Colonic mucosa (tissue), 4 donors: ENCODE measurements at regions not wholly inside any gene's neighbourhood (a gene's known extent, or its start where the extent isn't known, plus 50 kb on each side); places are given as distances from the start of the nearest gene placed in this dataset.

Source experiments
- DNase-seq: peaks from one replicate; pipeline ENCODE4 v3.0.0-alpha.2; 2020
- H3K27ac ChIP-seq: fragments of 200-600 bp; one replicate; pipeline ENCODE4 v1.8.0; 2021
- H3K27me3 ChIP-seq: fragments of 200-600 bp; one replicate; pipeline ENCODE4 v1.8.0; 2021
- H3K36me3 ChIP-seq: fragments of 200-600 bp; one replicate; pipeline ENCODE4 v1.8.0; 2021
- H3K4me1 ChIP-seq: fragments of 200-600 bp; one replicate; pipeline ENCODE4 v1.8.0; 2021; ENCODE audit warnings: mild to moderate bottlenecking
- H3K4me3 ChIP-seq: fragments of 200-600 bp; one replicate; pipeline ENCODE4 v1.8.0; 2021
- H3K9ac ChIP-seq, 2 donors: one replicate each; pipeline ENCODE4 v1.7.0; 2013; ENCODE audit warnings: control low read depth in 2 of 2, low read depth in 2 of 2, low read length in 2 of 2
- H3K9me3 ChIP-seq: fragments of 200-600 bp; one replicate; pipeline ENCODE4 v1.8.0; 2021
- CTCF ChIP-seq: fragments of 200-600 bp; IDR thresholded peaks from one replicate; pipeline ENCODE4 v1.8.0; 2022; ENCODE audit warnings: antibody characterized with exemption, mild to moderate bottlenecking
- intact Hi-C: fragments of 100-400 bp; cut with DNase I; formaldehyde crosslinking; loops from one replicate; pipeline ENCODE4 v1.14.1; 2022
- donor health status: healthy.
- donor health status: DM: no; HTN: no; CAD: no.
- donor health status: DM: no; HTN: no; CAD: no.

DNA sequence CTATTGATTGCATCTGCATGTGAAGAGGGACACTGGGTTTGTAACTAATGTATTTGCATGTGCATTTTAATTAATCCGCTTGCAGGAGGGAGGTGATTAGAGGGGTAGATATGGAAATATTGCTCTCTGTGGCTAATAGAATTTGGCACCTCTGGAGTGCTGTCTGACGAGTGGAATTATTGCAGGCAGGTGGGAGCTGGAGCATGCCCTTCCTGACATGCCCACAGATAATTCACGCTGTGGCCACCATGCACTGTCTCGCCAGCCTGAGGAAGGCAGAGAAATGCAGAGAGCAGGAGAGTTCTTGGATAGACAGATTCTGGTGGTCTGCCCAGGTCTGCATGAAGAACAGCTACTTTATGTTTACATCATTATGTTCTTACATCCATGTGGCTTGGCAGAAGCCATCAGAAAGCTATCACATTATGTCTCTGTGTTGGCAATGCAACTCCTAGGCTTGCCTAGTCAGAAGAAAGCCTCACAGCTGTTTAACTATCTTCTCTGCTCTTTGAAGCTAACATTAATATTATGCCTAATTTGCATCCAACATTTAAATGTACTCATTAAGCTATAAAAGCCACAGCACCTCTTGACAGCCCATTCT, 89.4 kb upstream of the DRD2 start:
- Histone ChIP-seq H3K27me3 (no peaks in the 10 kb centered on the region), H3K36me3 (no peaks in the 10 kb centered on the region)

DNA sequence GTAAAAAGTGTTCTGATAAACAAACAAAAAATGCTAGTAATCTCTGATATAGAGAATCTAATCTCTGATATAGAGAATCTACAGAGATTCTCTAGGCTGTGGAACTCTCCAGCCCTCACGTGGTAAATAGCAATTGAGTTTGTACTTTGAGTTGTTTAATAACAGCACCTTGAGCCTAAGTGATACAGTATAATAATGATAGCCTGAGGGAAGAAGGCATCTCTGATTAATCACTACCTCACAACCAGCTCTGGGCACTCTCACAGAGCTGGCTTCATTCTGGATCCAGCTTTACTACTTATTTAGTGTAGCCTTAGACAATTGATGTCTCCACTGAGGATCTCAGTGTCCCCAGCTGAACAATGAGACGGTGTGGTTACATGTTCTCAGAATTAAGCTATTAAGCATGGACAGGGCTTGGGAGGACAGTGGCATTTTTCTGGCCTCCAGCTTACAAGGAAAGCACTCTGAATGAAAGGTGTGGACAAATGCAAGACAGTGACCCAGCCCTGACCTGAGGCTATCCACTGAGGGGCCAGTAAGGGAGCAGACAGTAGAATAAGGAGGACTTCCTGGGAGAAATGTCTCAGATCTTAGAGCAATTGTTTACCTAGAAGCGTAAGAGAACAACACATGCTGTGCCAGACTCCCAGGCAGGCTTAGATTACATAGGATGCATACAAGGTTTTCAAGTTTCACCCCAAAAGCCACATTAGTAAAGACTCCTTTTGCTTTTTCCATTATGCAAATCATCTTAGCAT, 88.7 kb upstream of the DRD2 start:
- no peak overlapping the region for H3K4me3 ChIP-seq
- no peak for DNase-seq
- H3K9me3 ChIP-seq: no peaks in the 10 kb centered on the region
- intact Hi-C loops: no loop called here
- no peak overlapping the region for H3K27ac ChIP-seq
- no peaks in the 10 kb centered on the region for H3K27me3 ChIP-seq
- H3K4me1 ChIP-seq: no peaks in the 10 kb centered on the region
- no peak for TF ChIP-seq CTCF
- no peak overlapping the region for H3K9ac ChIP-seq
- no peaks in the 10 kb centered on the region for H3K36me3 ChIP-seq

More for the DNA sequence above, 89.4 kb upstream of the DRD2 start:
- no peak overlapping the region for H3K27ac ChIP-seq
- H3K9me3 ChIP-seq: no peaks in the 10 kb centered on the region
- H3K4me1 ChIP-seq: no peaks in the 10 kb centered on the region
- DNase-seq: no peak
- TF ChIP-seq CTCF: no peak
- no peak overlapping the region for H3K9ac ChIP-seq
- no peak overlapping the region for H3K4me3 ChIP-seq
- intact Hi-C loops: no loop called here

DNA sequence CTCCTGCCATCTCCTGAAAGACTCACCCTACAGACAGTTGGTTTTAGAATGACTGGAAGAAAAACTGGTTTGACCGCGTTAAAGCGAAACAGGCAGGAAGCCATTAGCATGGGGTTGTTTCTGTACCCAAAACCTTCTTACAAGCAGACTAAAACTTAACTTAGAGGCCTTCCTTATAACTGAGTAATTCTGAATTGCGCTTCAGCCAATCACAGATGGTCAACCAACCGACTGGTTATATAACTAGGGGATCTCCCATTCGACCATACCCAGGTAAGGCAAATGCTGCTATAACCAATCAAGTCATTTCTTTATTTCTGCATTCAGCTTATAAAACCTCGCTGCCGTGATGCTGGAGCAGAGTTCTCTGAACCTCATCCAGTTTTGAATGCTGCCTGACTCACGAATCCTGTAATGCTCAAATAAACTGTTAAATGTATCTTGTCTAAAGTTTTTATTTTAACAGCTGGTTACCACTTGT, 87.8 kb upstream of the DRD2 start:
- no peaks in the 10 kb centered on the region for H3K27me3 ChIP-seq
- intact Hi-C loops: no loop called here
- no peak overlapping the region for H3K9ac ChIP-seq
- no peak for TF ChIP-seq CTCF
- H3K4me1 ChIP-seq: no peaks in the 10 kb centered on the region
- no peaks in the 10 kb centered on the region for H3K9me3 ChIP-seq
- no peak for DNase-seq
- H3K36me3 ChIP-seq: no peaks in the 10 kb centered on the region
- H3K27ac ChIP-seq: no peak overlapping the region
- H3K4me3 ChIP-seq: no peak overlapping the region

- intact Hi-C loops: no loop called here
- Histone ChIP-seq H3K27ac (no peak overlapping the region), H3K4me3 (no peak overlapping the region), H3K9me3 (no peaks in the 10 kb centered on the region), H3K4me1 (no peaks in the 10 kb centered on the region), H3K27me3 (no peaks in the 10 kb centered on the region), H3K9ac (no peak overlapping the region), H3K36me3 (no peaks in the 10 kb centered on the region)
- no peak for TF ChIP-seq CTCF
- no peak for DNase-seq
Observed at GRCh38 chr11:113562576-113562975, 87.4 kb upstream of the DRD2 start.

DNA sequence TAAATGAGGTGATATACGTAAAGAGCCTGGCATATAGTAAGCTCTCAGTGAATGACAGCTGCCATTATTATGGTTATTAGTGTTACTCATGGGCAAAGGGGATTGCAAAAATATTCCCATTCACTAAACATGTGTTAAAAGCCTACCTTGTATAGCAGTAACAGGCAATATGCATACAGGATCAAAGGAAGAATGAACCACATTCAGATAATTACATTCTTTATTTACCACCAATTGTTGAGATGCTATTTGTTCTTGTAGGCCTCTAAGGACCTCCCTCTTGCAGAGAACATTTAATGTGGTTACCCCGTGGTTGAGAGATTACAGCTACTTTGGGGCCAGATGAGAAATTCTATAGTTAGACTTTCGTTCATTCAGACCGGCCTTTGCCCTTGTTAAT, 82.7 kb upstream of the DRD2 start:
- intact Hi-C loops: no loop called here
- no peak overlapping the region for H3K9ac ChIP-seq
- H3K36me3 ChIP-seq: no peaks in the 10 kb centered on the region
- TF ChIP-seq CTCF: no peak
- H3K27ac ChIP-seq: no peak overlapping the region
- no peaks in the 10 kb centered on the region for H3K4me1 ChIP-seq
- no peak for DNase-seq
- H3K9me3 ChIP-seq: no peaks in the 10 kb centered on the region
- no peaks in the 10 kb centered on the region for H3K27me3 ChIP-seq
- no peak overlapping the region for H3K4me3 ChIP-seq
